ENCODE measurements at regions not wholly inside any gene's neighbourhood (a gene's known extent, or its start where the extent isn't known, plus 50 kb on each side); places are given as distances from the start of the nearest gene placed in this dataset.
"Not testable (repeated sequence)": the region's sequence is repeated elsewhere in the genome, so short reads cannot be mapped to it uniquely, and the experiment has no call there.

DNA sequence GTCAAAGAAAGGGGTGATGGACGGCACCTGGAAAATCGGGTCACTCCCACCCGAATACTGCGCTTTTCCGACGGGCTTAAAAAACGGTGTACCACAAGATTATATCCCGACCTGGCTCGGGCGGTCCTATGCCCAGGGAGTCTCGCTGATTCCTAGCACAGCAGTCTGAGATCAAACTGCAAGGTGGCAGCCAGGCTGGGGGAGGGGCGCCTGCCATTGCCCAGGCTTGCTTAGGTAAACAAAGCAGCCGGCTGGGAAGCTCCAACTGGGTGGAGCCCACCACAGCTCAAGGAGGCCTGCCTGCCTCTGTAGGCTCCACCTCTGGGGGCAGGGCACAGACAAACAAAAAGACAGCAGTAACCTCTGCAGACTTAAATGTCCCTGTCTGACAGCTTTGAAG, 413.8 kb upstream of the CTSO start:
- POLR2A ChIA-PET; CTCF ChIA-PET; H3K4me1 Mint-ChIP-seq; H3K36me3 Mint-ChIP-seq (ENCODE audit: low read depth); H3K27ac Mint-ChIP-seq; H3K9me3 Mint-ChIP-seq; DNase-seq; H3K4me3 Mint-ChIP-seq; H3K27me3 Mint-ChIP-seq: not testable (repeated sequence)

DNA sequence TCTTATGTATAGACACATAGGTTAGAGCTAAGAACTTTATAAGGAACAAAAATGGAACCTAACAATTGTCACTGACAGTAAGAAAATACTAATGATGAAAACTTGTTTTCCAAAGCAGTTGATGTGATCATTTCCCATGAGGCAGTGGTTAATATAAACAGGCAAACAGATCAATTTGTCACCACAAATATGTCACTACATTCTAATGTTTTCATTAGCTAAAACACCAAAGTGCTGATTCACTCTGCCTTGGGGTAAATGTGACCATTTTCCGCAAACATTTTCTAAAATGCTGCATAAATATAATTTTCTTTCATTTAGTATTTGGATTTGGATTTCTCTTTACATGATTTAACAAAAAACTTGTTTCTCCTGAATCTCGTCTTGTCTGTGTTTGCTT, 408.9 kb upstream of the CTSO start:
- POLR2A ChIA-PET: no interaction called here
- no peaks in the 10 kb centered on the region for H3K36me3 Mint-ChIP-seq (ENCODE audit: low read depth)
- no peak for DNase-seq
- peaks cover 3% of the 10 kb centered on the region for H3K9me3 Mint-ChIP-seq
- no peak overlapping the region for H3K4me3 Mint-ChIP-seq
- no peaks in the 10 kb centered on the region for H3K4me1 Mint-ChIP-seq
- CTCF ChIA-PET: no interaction called here
- H3K27ac Mint-ChIP-seq: no peak overlapping the region
- H3K27me3 Mint-ChIP-seq: no peaks in the 10 kb centered on the region

DNA sequence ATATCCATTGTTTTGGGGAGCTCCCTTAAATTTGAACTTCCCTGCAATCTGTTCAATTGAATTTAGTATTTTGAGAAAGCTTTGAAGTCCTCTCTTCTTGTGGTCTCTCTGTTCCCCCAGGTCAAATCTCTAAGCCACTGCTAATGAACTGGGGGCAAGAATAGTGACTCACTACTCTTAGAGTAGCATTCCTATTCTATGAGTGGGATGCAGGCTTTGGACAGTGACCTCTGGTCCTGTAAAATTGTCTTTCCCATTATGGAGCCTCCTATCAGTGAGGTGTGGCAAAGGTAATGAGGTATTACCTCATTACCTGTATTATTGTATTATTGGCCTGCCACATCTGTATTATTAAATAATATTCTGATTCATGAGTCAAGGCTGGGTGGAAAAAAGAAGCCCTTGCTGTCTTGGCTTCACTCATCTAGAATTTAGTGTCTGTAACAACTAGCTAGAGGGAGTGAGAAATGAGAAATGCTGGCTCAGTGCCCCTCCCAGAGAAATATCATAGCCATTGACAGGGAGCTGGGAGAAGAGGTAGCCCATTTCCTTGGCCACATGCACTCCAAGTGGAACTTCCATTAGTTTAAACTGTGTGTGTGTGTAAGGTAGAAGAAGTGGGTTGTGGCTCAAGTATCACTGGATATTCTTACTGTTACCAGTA, 393.9 kb upstream of the CTSO start:
- Mint-ChIP-seq H3K4me3 (no peak overlapping the region), H3K9me3 (no peaks in the 10 kb centered on the region), H3K27me3 (no peaks in the 10 kb centered on the region), H3K27ac (no peak overlapping the region), H3K4me1 (no peaks in the 10 kb centered on the region), H3K36me3 (ENCODE audit: low read depth) (no peaks in the 10 kb centered on the region)
- DNase-seq: no peak
- POLR2A ChIA-PET: no interaction called here
- CTCF ChIA-PET: interaction anchor here (0.7 kb wide), 1 partner anchor 457 kb away, joined by 3 read pairs; no protein-coding TSS in a partner anchor

DNA sequence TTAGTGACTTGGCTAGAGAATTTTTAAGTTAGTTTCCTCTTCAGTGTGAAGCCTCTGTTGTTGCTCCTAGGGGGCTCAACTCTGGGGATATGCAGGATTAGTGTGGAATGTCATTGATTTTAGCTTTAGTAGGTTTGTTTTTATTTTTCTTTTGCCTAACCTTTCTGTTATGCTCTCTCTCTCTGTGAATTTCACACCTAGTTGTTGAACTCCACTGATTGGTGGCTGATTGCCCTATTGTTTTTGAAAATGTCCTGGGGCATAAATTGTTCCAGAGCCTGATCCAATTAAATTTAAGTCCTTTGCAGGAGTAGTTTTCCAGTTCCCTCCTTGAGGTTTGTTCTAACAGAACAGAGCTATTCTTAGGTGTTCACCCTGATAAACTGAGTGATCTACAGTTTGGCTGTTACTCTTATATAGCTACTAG, 393.3 kb upstream of the CTSO start:
- POLR2A ChIA-PET: no interaction called here
- no peaks in the 10 kb centered on the region for H3K27me3 Mint-ChIP-seq

DNA sequence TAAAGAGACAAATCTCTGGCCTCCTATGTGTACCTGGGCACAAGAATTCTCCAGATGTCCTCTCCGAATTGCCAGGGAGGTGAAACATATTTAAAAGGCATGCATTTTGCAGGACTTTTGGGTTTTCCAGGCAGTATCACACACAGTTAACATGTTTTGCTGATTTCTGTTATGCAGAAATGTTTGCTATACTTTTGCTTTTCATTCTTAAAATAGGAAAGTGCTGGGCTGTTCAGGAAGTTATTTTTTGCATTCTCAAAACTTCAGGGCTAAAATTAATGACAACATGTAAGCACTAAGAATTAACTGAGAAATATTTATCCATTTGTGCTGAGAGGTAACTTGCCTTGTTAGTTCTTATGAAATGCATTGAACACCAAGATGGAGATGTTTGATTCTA, 390.7 kb upstream of the CTSO start:
- ChIA-PET CTCF (no interaction called here), POLR2A (interaction anchor here (0.7 kb wide), 1 partner anchor 1057 kb away, joined by 3 read pairs; no protein-coding TSS in a partner anchor)
- no peaks in the 10 kb centered on the region for H3K4me1 Mint-ChIP-seq
- H3K36me3 Mint-ChIP-seq (ENCODE audit: low read depth): no peaks in the 10 kb centered on the region
- no peaks in the 10 kb centered on the region for H3K27me3 Mint-ChIP-seq
- no peak overlapping the region for H3K4me3 Mint-ChIP-seq
- H3K9me3 Mint-ChIP-seq: no peaks in the 10 kb centered on the region
- no peak for DNase-seq
- no peak overlapping the region for H3K27ac Mint-ChIP-seq

More for the DNA sequence above, 393.3 kb upstream of the CTSO start:
- no peak overlapping the region for H3K27ac Mint-ChIP-seq
- H3K4me3 Mint-ChIP-seq: no peak overlapping the region
- CTCF ChIA-PET: interaction anchor here (0.7 kb wide), 1 partner anchor 457 kb away, joined by 3 read pairs; no protein-coding TSS in a partner anchor
- no peaks in the 10 kb centered on the region for H3K4me1 Mint-ChIP-seq
- H3K9me3 Mint-ChIP-seq: no peaks in the 10 kb centered on the region
- H3K36me3 Mint-ChIP-seq (ENCODE audit: low read depth): no peaks in the 10 kb centered on the region
- DNase-seq: no peak

DNA sequence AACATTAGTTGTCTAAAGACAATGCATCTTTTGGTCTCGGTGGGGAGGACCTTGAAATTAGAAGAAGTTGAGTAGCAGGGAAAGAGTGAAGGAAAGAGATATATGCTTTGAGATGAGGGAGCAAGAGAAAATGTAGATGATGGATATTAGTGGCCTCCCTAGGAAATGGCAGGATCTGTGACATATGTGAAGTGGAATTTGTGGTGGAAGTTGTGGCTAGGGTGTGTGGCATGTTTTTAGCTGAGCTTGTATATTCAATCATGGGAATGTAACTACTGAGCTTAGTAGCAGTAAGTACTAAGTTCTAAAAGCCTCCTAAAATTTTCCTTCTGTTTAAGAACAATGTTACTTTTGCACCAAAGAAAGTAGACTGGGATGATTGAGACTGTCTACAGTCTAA, 382.8 kb upstream of the CTSO start:
- no peaks in the 10 kb centered on the region for H3K36me3 Mint-ChIP-seq (ENCODE audit: low read depth)
- no peaks in the 10 kb centered on the region for H3K4me1 Mint-ChIP-seq
- no peaks in the 10 kb centered on the region for H3K9me3 Mint-ChIP-seq
- no peak overlapping the region for H3K4me3 Mint-ChIP-seq
- no peak for DNase-seq
- no peak overlapping the region for H3K27ac Mint-ChIP-seq
- ChIA-PET POLR2A (no interaction called here), CTCF (no interaction called here)
- H3K27me3 Mint-ChIP-seq: no peaks in the 10 kb centered on the region

DNA sequence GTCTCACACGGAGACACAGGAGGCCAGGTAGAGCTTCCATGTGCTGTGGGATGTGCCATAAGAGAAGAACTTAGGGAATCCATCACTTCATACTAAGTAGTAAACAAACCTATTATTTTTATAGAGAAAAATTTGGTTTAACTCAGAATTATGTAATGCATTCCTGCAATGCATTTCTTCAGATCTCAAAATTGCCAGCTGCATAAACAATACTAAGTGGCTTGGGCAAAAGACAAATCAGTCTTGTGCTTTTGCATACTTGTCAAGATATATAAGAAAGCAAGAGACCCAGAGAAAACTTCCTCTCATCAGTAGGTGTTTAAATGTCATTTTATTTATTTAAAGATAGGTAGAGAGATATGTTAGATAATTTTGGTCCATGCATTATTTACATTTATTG, 382.1 kb upstream of the CTSO start:
- ChIA-PET POLR2A (no interaction called here), CTCF (no interaction called here)
- Mint-ChIP-seq H3K4me1 (no peaks in the 10 kb centered on the region), H3K36me3 (ENCODE audit: low read depth) (no peaks in the 10 kb centered on the region), H3K27ac (no peak overlapping the region), H3K9me3 (no peaks in the 10 kb centered on the region), H3K4me3 (no peak overlapping the region), H3K27me3 (no peaks in the 10 kb centered on the region)
- DNase-seq: no peak

DNA sequence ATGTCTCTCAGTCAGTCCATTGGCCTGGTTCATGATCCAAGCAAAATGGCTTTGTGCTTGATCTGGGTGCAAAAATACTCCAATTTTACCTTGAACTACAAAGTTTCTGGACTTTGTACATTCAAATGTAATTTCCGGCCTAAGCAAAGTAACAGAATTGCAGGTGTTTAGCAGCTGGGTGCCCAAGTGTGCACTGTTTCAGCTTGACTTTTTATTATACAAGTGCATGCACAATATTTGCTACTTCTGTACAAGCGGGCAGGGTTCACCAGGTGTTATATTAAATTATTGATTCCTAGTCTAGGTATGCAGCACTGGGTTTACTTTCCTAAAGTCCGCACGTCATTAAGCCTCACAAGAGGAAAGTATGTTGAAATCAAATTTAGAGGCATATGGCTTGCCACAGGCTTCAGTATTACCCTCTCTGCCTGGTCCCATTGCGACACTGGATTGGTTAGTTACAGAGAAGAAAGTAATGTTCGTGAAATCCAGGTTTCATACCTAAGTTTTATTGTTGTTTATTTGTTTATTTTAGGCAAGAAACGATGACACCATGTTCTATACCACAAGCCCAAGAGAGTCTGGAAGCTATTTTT, 376.9 kb upstream of the CTSO start:
- H3K4me3 Mint-ChIP-seq: no peak overlapping the region
- no peak for DNase-seq
- no peaks in the 10 kb centered on the region for H3K36me3 Mint-ChIP-seq (ENCODE audit: low read depth)
- H3K27me3 Mint-ChIP-seq: no peaks in the 10 kb centered on the region
- ChIA-PET CTCF (no interaction called here), POLR2A (no interaction called here)
- no peaks in the 10 kb centered on the region for H3K9me3 Mint-ChIP-seq
- no peaks in the 10 kb centered on the region for H3K4me1 Mint-ChIP-seq
- H3K27ac Mint-ChIP-seq: no peak overlapping the region

DNA sequence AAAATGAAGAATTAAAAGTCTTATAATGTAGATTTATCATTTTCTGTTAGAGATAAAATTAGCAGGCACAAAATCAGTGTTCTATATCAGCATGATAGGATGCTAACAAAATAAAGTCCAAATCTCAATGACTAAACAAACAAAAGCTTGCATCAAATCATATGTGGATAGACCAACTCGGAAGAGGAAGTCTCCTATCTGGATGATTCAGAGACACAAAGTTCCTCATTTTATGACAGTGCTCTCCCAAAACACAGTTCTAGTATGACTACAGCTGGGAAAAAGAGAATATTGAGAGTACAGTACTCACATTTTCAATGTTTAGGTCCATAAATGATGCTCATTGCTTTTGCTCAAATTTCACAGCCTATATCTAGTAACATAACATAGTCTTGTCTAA, 376.1 kb upstream of the CTSO start:
- CTCF ChIA-PET: no interaction called here
- no peak for DNase-seq
- no peaks in the 10 kb centered on the region for H3K9me3 Mint-ChIP-seq
- POLR2A ChIA-PET: no interaction called here
- H3K4me3 Mint-ChIP-seq: no peak overlapping the region
- no peaks in the 10 kb centered on the region for H3K4me1 Mint-ChIP-seq
- H3K36me3 Mint-ChIP-seq (ENCODE audit: low read depth): no peaks in the 10 kb centered on the region
- no peaks in the 10 kb centered on the region for H3K27me3 Mint-ChIP-seq
- no peak overlapping the region for H3K27ac Mint-ChIP-seq

DNA sequence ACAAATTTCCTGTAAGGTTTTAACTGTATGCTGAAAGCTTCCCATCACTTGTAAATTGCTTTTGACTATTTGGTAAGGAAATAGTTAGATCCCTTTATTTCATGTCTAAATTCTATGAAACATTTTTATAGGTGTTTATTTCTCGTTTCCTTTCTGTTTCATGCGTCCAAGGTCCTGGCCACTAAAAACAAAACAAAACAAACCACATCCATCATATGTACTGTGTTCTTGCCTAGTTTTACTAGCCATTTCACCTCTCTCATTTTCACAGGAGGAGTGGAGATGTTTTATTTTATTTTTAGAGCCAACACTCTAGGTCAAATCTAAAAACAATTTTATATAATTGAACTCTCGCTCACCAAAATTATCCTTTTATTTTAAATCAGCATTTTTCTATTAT, 375.2 kb upstream of the CTSO start:
- ChIA-PET POLR2A (no interaction called here), CTCF (no interaction called here)
- no peaks in the 10 kb centered on the region for H3K9me3 Mint-ChIP-seq
- no peaks in the 10 kb centered on the region for H3K27me3 Mint-ChIP-seq
- H3K27ac Mint-ChIP-seq: no peak overlapping the region
- DNase-seq: no peak
- no peak overlapping the region for H3K4me3 Mint-ChIP-seq
- no peaks in the 10 kb centered on the region for H3K4me1 Mint-ChIP-seq
- no peaks in the 10 kb centered on the region for H3K36me3 Mint-ChIP-seq (ENCODE audit: low read depth)

DNA sequence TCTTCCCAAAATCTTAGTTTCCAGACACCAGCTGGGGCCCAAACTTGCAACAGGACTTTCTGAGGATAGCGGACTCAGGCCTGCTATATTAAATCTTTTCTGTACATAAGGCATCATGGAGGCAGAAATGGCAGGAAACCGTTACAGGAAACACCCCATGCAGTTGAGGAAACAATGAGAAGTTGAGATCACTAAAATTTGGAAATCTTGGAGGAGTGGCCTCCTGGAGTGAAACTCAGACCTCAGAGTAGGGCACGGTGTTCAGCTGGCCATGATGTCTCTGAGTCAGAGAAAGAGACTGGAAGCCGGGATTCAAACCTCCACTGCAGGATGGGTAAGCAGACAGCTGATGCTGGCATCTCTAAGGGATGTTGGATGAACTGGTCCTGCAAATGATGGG, 372.6 kb upstream of the CTSO start:
- H3K4me1 Mint-ChIP-seq: no peaks in the 10 kb centered on the region

DNA sequence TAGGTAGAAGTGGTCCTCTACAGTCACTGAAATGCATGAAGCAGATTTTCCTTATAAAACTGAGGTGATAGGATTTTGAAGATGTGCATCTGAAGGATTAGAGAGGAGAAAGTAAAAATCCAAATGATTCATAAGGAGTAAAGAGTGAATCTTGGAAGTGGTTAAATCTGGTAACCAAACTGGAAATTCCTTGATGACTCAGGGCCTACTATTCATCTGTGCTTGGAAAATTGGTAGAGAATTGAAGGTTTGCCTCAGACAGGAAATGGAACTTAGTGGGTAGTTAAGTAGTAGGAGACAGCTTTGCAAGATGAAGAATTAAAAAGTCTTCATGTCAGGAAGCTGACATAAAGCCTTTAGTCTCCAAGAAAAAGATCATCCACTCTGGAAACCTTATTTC, 368.9 kb upstream of the CTSO start:
- Mint-ChIP-seq H3K27me3 (no peaks in the 10 kb centered on the region), H3K4me1 (no peaks in the 10 kb centered on the region), H3K27ac (no peak overlapping the region), H3K9me3 (peaks cover 2% of the 10 kb centered on the region), H3K36me3 (ENCODE audit: low read depth) (no peaks in the 10 kb centered on the region), H3K4me3 (no peak overlapping the region)
- POLR2A ChIA-PET: no interaction called here
- CTCF ChIA-PET: no interaction called here
- no peak for DNase-seq

More for the DNA sequence above, 372.6 kb upstream of the CTSO start:
- H3K27me3 Mint-ChIP-seq: no peaks in the 10 kb centered on the region
- H3K4me3 Mint-ChIP-seq: no peak overlapping the region
- no peaks in the 10 kb centered on the region for H3K36me3 Mint-ChIP-seq (ENCODE audit: low read depth)
- H3K9me3 Mint-ChIP-seq: no peaks in the 10 kb centered on the region
- no peak for DNase-seq
- H3K27ac Mint-ChIP-seq: no peak overlapping the region
- ChIA-PET CTCF (interaction anchor here (0.6 kb wide), 1 partner anchor 150 kb away, joined by 5 read pairs; no protein-coding TSS in a partner anchor), POLR2A (no interaction called here)

DNA sequence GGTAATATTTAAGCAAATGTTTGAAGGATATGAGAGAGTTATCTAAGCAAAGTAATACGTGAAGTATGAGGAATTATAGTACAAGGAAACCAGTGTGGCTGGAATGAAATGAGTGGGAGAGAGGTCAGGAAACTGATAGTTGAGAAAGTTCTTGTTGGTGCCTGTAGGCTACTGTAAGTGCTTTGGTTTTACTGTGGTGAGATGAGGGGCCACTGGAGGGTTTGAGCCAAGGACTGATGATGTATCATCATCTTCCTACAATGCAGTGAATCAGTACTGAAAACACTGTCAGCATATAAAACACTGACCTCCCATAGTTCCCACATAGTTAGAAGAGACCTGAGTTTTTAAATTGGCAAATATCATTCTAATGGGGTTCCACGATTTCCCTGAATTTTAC, 367.5 kb upstream of the CTSO start:
- ChIA-PET POLR2A (no interaction called here), CTCF (no interaction called here)
- peaks cover 2% of the 10 kb centered on the region for H3K9me3 Mint-ChIP-seq
- no peaks in the 10 kb centered on the region for H3K36me3 Mint-ChIP-seq (ENCODE audit: low read depth)
- no peaks in the 10 kb centered on the region for H3K4me1 Mint-ChIP-seq
- no peak overlapping the region for H3K27ac Mint-ChIP-seq
- no peak overlapping the region for H3K4me3 Mint-ChIP-seq
- H3K27me3 Mint-ChIP-seq: no peaks in the 10 kb centered on the region
- DNase-seq: no peak

DNA sequence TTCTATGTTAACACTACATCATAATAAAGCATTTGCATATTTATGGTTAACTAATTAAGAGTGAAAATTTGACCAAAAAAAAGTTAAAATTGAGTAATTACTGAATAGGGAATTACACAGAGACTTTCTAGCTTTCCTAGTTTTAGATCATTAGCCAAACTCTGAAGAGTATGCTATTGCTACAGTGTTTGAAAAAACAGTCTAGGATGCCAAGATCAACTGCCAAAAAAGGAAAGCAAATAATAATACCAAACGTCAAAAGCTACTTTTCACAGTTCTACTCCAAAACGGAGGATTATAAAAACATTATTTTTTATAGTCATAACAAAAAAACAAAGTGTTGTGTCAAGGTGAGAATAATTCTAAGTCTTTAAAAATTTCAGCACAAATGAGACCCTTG, 359.8 kb upstream of the CTSO start:
- Mint-ChIP-seq H3K27me3 (no peaks in the 10 kb centered on the region), H3K36me3 (ENCODE audit: low read depth) (no peaks in the 10 kb centered on the region), H3K27ac (no peak overlapping the region), H3K4me1 (no peaks in the 10 kb centered on the region), H3K9me3 (peaks cover under 1% of the 10 kb centered on the region), H3K4me3 (no peak overlapping the region)
- ChIA-PET CTCF (no interaction called here), POLR2A (no interaction called here)
- DNase-seq: no peak

All from activated CD4-positive, alpha-beta T cell treated with anti-CD3 and anti-CD28 coated beads, Interleukin-2, amount 10 ng/mL, durations not matched to agents 7 days and 5 days (primary cell).